NCI-H146 treated with DMSO at 0.1 percent for 48 hours (cell line): ENCODE measurements at regions not wholly inside any gene's neighbourhood (a gene's known extent, or its start where the extent isn't known, plus 50 kb on each side); places are given as distances from the start of the nearest gene placed in this dataset.

Source experiments
- DNase-seq: peaks from one replicate; lab custom pipeline; 2025; ENCODE audit not compliant: unreplicated experiment; lab: John Stamatoyannopoulos, UW

GRCh38 chr17:49918591-49918990 lies 50.4 kb upstream of the DLX4 start:
- DNase-seq: no peak
